CD4-positive, CD25-positive, alpha-beta regulatory T cell (primary cell): ENCODE measurements at regions not wholly inside any gene's neighbourhood (a gene's known extent, or its start where the extent isn't known, plus 50 kb on each side); places are given as distances from the start of the nearest gene placed in this dataset.
"Not testable (repeated sequence)": the region's sequence is repeated elsewhere in the genome, so short reads cannot be mapped to it uniquely, and the experiment has no call there.

ENCODE experiments used
- ATAC-seq, 2 donors: fragments of 150-1000 bp; cut with Tn5 transposase; one replicate each; pipeline ENCODE4 v1.10.0; 2021; ENCODE audit warnings: low read depth in 2 of 2, moderate number of reproducible peaks in 2 of 2, moderate library complexity in 1 of 2
- DNase-seq, 3 donors: peaks; one replicate each; pipeline versions ENCODE4 v3.0.0 to v3.0.0-alpha.2; 2012 to 2022; ENCODE audit warnings: mixed read lengths in 1 of 3
- H3K27ac ChIP-seq: one replicate; pipeline ENCODE4 v1.7.0; 2013; ENCODE audit warnings: mild to moderate bottlenecking, low read length; ENCODE audit not compliant: insufficient read depth, poor library complexity, severe bottlenecking
- H3K27me3 ChIP-seq: one replicate; pipeline ENCODE4 v1.7.0; 2013; ENCODE audit warnings: low read length; ENCODE audit not compliant: control insufficient read depth, insufficient read depth
- H3K36me3 ChIP-seq: one replicate; pipeline ENCODE4 v1.7.0; 2013; ENCODE audit warnings: mild to moderate bottlenecking, low read length, moderate library complexity; ENCODE audit not compliant: control insufficient read depth, insufficient read depth
- H3K4me1 ChIP-seq: 2 replicates; pipeline ENCODE4 v1.7.0; 2013; ENCODE audit warnings: mild to moderate bottlenecking, low read length; ENCODE audit not compliant: insufficient read depth, control insufficient read depth, poor library complexity, severe bottlenecking
- H3K4me3 ChIP-seq: one replicate; pipeline ENCODE4 v1.7.0; 2013; ENCODE audit warnings: low read depth, mild to moderate bottlenecking, low read length, moderate library complexity
- H3K9me3 ChIP-seq, 2 experiments: 1 replicate in 1 of 2; 2 replicates in 1 of 2; pipeline ENCODE4 v1.7.0; 2013; ENCODE audit warnings: low read length in 2 of 2, mild to moderate bottlenecking in 1 of 2, moderate library complexity in 1 of 2; ENCODE audit not compliant: control insufficient read depth in 2 of 2
- H3K27ac Mint-ChIP-seq, 3 donors: one replicate each; pipeline ENCODE4 v1.8.0; 2020 to 2022; ENCODE audit warnings: mild to moderate bottlenecking in 3 of 3, mixed read lengths in 3 of 3, moderate library complexity in 2 of 3
- H3K27me3 Mint-ChIP-seq: one replicate; pipeline ENCODE4 v1.8.0; 2022; ENCODE audit warnings: mild to moderate bottlenecking, mixed read lengths
- H3K36me3 Mint-ChIP-seq: one replicate; pipeline ENCODE4 v1.8.0; 2020; ENCODE audit warnings: mixed read lengths
- H3K4me1 Mint-ChIP-seq, 4 donors: one replicate each; pipeline ENCODE4 v1.8.0; 2020 to 2022; ENCODE audit warnings: mixed read lengths in 4 of 4, mild to moderate bottlenecking in 1 of 4
- H3K4me3 Mint-ChIP-seq, 4 donors: one replicate each; pipeline ENCODE4 v1.8.0; 2020 to 2022; ENCODE audit warnings: mild to moderate bottlenecking in 4 of 4, mixed read lengths in 4 of 4, moderate library complexity in 3 of 4
- H3K9me3 Mint-ChIP-seq, 7 donors: one replicate each; pipeline ENCODE4 v1.8.0; 2020 to 2022; ENCODE audit warnings: mixed read lengths in 7 of 7, mild to moderate bottlenecking in 3 of 7, moderate library complexity in 2 of 7

- H3K27ac ChIP-seq, result no peak overlapping the region
- ATAC-seq (no peak), DNase-seq (no peak)
- Mint-ChIP-seq H3K27ac (no peak overlapping the region), H3K36me3 (no peaks in the 10 kb centered on the region), H3K27me3 (no peaks in the 10 kb centered on the region), H3K4me1 (no peaks in the 10 kb centered on the region), H3K9me3 (peaks cover 0 to 16% (median 6%) of the 10 kb centered on the region in 7 donors), H3K4me3 (no peak overlapping the region)
- H3K27me3 ChIP-seq, result no peaks in the 10 kb centered on the region
- no peaks in the 10 kb centered on the region for H3K36me3 ChIP-seq
- no peak overlapping the region for H3K4me3 ChIP-seq
- peaks cover 2 to 8% of the 10 kb centered on the region in 2 experiments for H3K9me3 ChIP-seq
- no peaks in the 10 kb centered on the region for H3K4me1 ChIP-seq
These were observed 82.3 kb upstream of the TLE4 start for GRCh38 chr9:79489261-79490000.

- Mint-ChIP-seq H3K4me3 (no peak overlapping the region), H3K27ac (no peak overlapping the region), H3K4me1 (no peaks in the 10 kb centered on the region), H3K36me3 (no peaks in the 10 kb centered on the region), H3K27me3 (no peaks in the 10 kb centered on the region), H3K9me3 (peaks cover 1 to 16% (median 6%) of the 10 kb centered on the region in 7 donors)
- Histone ChIP-seq H3K27me3 (no peaks in the 10 kb centered on the region), H3K4me3 (no peak overlapping the region), H3K9me3 (peaks cover 2 to 8% of the 10 kb centered on the region in 2 experiments), H3K4me1 (no peaks in the 10 kb centered on the region), H3K27ac (no peak overlapping the region), H3K36me3 (no peaks in the 10 kb centered on the region)
- no peak for DNase-seq
- no peak for ATAC-seq
These were observed 81.0 kb upstream of the TLE4 start for GRCh38 chr9:79490657-79491248.

GRCh38 chr9:79492092-79493009 is 79.4 kb upstream of the TLE4 start:
- Histone ChIP-seq H3K27ac (no peak overlapping the region), H3K4me1 (no peaks in the 10 kb centered on the region), H3K9me3 (peaks cover 2 to 8% of the 10 kb centered on the region in 2 experiments), H3K4me3 (no peak overlapping the region), H3K36me3 (no peaks in the 10 kb centered on the region), H3K27me3 (no peaks in the 10 kb centered on the region)
- peaks cover 1 to 16% (median 6%) of the 10 kb centered on the region in 7 donors for H3K9me3 Mint-ChIP-seq
- H3K27me3 Mint-ChIP-seq, result no peaks in the 10 kb centered on the region
- no peaks in the 10 kb centered on the region for H3K36me3 Mint-ChIP-seq
- no peaks in the 10 kb centered on the region for H3K4me1 Mint-ChIP-seq
- no peak overlapping the region for H3K27ac Mint-ChIP-seq
- no peak for DNase-seq
- ATAC-seq, result no peak
- no peak overlapping the region for H3K4me3 Mint-ChIP-seq

- H3K36me3 Mint-ChIP-seq, H3K27me3 Mint-ChIP-seq, H3K36me3 ChIP-seq, H3K4me3 ChIP-seq, H3K9me3 Mint-ChIP-seq, DNase-seq, H3K27ac ChIP-seq, H3K4me3 Mint-ChIP-seq, H3K27ac Mint-ChIP-seq, H3K4me1 Mint-ChIP-seq, H3K27me3 ChIP-seq, H3K9me3 ChIP-seq, ATAC-seq, H3K4me1 ChIP-seq: not testable (repeated sequence)
These were observed 71.4 kb upstream of the TLE4 start for GRCh38 chr9:79500196-79500864.

- H3K4me3 Mint-ChIP-seq, result no peak overlapping the region
- peak in 1 of 3 donors; percentile 8 for DNase-seq
- Histone ChIP-seq H3K27ac (no peak overlapping the region), H3K36me3 (no peaks in the 10 kb centered on the region), H3K9me3 (no peaks in the 10 kb centered on the region), H3K4me3 (no peak overlapping the region), H3K27me3 (no peaks in the 10 kb centered on the region), H3K4me1 (no peaks in the 10 kb centered on the region)
- ATAC-seq, result no peak
- H3K9me3 Mint-ChIP-seq, result peaks cover 0 to 3% (median 0%) of the 10 kb centered on the region in 7 donors
- no peaks in the 10 kb centered on the region for H3K27me3 Mint-ChIP-seq
- no peaks in the 10 kb centered on the region for H3K4me1 Mint-ChIP-seq
- H3K27ac Mint-ChIP-seq, result no peak overlapping the region
- H3K36me3 Mint-ChIP-seq, result no peaks in the 10 kb centered on the region
These were observed 70.2 kb upstream of the TLE4 start for GRCh38 chr9:79501546-79501945.

GRCh38 chr9:79507801-79508200 is 64.0 kb upstream of the TLE4 start:
- Mint-ChIP-seq H3K4me1 (no peaks in the 10 kb centered on the region), H3K9me3 (no peaks in the 10 kb centered on the region), H3K27me3 (peaks cover 25% of the 10 kb centered on the region), H3K36me3 (no peaks in the 10 kb centered on the region), H3K4me3 (no peak overlapping the region), H3K27ac (no peak overlapping the region)
- Histone ChIP-seq H3K9me3 (no peaks in the 10 kb centered on the region), H3K27ac (no peak overlapping the region), H3K27me3 (no peaks in the 10 kb centered on the region), H3K4me3 (no peak overlapping the region), H3K36me3 (no peaks in the 10 kb centered on the region), H3K4me1 (no peaks in the 10 kb centered on the region)
- no peak for DNase-seq
- ATAC-seq, result no peak

- Histone ChIP-seq H3K4me1 (no peaks in the 10 kb centered on the region), H3K27ac (no peak overlapping the region), H3K9me3 (no peaks in the 10 kb centered on the region), H3K4me3 (no peak overlapping the region), H3K36me3 (no peaks in the 10 kb centered on the region), H3K27me3 (no peaks in the 10 kb centered on the region)
- H3K4me3 Mint-ChIP-seq, result no peak overlapping the region
- DNase-seq (no peak), ATAC-seq (no peak)
- no peak overlapping the region for H3K27ac Mint-ChIP-seq
- H3K36me3 Mint-ChIP-seq, result no peaks in the 10 kb centered on the region
- peaks cover 0 to 1% (median 0%) of the 10 kb centered on the region in 7 donors for H3K9me3 Mint-ChIP-seq
- H3K27me3 Mint-ChIP-seq, result peaks cover 36% of the 10 kb centered on the region
- no peaks in the 10 kb centered on the region for H3K4me1 Mint-ChIP-seq
These were observed 59.5 kb upstream of the TLE4 start for GRCh38 chr9:79512251-79512650.
